ENCODE measurements at regions not wholly inside any gene's neighbourhood (a gene's known extent, or its start where the extent isn't known, plus 50 kb on each side); places are given as distances from the start of the nearest gene placed in this dataset.

DNA sequence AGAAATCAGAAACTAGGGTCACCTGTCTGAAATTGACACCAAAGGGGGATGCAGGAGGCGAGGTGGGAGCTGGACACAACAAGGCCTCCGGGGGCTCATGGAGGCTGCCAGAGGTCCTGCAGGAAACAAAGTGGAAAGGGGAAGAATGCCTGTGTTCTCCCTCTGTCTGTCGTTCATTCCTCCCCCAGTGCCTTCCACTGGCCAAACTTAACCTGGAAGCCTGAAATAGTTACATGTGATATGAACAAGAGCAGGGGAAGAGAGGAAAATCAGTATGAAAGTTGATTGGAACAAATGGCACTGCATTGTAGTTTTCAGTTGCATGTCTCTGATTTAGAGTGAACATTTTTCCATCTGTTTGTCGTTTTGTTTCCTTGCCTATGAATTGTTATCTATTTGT is 502.0 kb upstream of the CFAP20DC start:
- no peak for TF ChIP-seq CTCF (IDR thresholded peaks at IDR 0.05)
- no peak for TF ChIP-seq POLR2A (IDR thresholded peaks at IDR 0.05; ENCODE audit: low read depth)
